HG03175 (cell line): ENCODE measurements at regions not wholly inside any gene's neighbourhood (a gene's known extent, or its start where the extent isn't known, plus 50 kb on each side); places are given as distances from the start of the nearest gene placed in this dataset.
"Not testable (repeated sequence)": the region's sequence is repeated elsewhere in the genome, so short reads cannot be mapped to it uniquely, and the experiment has no call there.

Experiments
- ATAC-seq: cut with Tn5 transposase; IDR thresholded peaks from one replicate; pipeline ENCODE4 v1.9.1; 2021; ENCODE audit warnings: mild to moderate bottlenecking, moderate library complexity; ENCODE audit not compliant: unreplicated experiment

DNA sequence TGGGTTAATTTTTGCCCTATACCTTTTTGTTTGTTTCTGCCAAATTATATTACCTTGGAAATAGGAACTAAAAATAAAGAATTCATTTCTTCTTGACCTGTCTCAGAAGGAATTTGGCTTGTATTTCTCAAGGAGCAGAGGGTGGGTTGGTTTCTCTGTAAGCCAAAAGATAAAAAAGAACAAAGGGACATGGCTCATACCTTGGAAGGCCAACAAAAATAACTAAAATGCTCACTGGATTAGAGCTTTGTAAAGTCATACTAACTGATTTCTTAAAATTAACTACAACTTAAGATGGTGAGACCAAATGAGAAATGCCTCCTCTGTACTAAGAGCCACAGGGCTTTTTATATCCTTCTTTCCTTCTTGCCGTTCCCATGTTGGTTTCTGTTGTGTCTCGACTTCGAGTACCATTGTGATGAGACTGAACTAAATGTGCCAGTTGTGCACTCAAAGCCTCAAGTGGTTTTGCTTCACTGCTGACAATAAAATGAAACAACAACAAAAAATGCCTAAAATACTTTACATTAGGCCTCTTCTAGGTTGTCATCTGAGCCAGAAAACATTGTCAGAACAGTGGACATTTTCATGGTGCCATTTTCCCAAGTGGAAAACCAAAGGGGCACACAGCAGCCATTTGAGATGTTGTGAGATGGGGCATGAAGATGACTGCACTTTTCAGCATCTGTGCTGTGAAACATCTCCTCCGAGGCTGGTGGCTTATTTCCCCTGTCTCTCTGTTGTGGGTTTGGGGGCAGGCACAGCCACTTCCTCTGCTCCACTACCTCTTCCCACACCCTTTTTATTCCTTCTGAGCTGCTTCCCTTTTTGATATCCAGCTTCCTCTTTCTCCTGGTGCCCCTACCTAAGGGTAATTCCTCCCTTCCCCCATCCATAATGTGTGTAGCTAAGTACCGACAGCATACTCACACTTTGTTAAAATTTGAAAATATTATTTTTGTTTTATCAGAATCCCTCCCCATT is 51.8 kb upstream of the AGR3 start:
- ATAC-seq = no peak

DNA sequence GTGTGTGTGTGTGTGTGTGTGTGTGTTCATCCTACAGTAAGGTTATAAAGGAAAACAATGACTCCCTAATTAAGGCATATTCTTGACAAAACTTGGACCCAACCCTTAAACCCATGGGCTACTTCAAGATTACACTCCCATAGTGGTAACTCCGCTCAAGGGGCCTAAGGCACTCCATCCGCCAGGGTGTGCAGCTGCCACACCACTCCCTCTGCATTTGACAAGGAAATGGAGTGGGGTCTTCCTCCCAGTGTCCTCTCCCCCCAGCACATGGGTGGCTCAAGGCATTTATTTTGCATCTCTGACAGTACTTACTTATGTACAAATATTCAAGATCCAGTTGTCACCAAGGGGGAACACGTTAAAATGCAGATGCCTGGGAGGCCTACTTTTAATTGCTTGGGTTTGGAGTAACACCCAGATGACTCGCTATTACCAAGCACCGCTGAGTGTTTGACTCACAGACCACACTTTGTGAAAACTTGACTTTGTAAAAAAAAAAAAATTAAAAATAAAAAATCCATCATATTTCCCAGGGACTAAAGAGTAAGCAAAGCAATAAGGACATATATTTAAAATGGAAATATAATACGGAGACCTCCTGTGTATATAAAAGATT is 53.0 kb upstream of the AGR3 start:
- no peak for ATAC-seq

DNA sequence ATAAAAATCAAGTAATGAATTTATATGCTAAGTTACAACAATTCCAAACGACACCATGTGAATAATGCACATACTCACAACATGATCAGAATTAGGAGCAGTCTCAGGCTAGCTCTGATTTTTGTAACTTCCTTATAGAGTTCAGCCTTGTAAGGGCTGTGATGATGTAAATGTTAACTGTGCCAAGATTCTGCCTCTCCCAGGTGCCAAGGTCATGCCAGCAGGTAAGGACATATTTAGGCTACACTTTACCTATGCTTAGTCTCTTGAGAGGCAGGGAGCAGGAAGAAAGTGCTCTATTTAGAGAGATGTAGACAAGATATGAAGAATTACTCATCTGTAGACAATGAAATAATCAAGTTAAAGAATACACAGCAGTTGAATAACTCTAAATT is 53.6 kb upstream of the AGR3 start:
- no peak for ATAC-seq

DNA sequence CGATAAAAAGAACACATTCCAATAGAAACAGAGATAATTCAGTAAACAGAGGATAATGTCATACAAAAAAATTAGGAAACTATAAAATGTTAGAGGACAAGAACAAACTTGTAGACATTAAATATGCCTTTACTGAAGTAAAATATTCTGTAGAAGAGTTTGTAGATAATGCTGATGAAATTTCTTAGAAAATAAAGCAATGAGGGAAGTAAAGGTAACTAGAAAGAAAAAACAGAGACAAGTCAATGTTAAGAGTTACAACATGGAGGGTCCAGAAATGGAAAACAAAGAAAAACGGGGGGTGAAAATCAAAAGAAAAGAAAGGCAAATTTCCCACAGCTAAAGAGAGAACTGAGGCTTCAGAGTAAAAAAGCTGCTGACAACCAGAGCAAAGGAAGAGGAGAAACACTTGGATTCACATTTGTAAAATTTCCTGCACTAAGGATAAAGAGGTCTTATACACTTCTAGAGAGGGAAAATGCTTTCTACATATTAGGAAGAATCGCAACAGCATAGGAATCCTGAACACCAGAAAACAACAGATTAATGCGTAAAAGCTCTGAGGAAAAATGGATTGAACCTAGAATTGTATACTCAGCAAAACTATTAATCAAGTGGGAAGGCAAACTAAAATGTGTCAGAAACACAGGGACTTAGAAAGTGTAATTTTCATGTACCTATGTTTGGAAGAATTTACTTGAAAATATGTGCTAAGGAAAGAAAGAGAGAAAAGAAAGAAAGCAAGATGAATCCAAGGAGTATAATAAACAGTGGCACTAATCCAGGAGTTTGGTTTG is 55.0 kb upstream of the AGR3 start:
- ATAC-seq = no peak

DNA sequence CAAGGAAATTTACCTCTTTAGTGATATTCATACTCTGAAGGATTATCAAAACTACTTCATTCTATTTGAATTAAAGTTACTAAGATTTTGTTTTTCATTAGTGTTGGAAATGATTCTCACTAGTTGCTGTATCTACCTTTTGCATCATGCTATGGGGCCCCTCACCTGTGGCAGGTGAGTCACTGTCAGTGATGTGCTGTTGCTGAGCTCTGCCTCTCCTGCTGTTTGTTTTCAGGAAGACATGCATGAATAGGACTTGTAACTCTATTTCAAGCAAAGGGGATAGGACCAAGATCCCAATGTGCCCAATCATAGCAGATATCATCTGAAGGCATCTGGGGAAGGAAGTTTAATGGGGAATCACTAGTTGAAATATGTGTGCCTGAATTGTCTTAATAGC is 57.4 kb upstream of the AGR3 start:
- ATAC-seq = no peak

DNA sequence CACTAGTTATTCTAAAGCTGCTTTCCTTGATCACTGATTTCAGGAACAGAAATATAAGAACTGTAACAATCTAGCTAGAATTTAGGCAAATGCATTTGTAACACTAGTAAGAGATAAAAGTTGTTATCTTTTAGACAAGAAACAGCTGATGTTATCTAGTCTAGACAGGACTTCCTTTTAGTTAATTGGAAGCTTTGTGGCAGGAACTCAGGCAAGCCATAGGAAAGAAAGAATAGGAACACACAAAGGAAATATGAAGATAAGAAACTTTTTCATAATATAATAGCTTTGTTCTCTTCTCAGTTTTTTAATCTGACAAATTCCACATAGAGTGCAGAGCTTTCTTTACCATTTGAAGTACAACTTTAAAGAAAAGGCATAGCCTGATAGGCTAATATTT is 59.0 kb upstream of the AGR3 start:
- no peak for ATAC-seq

DNA sequence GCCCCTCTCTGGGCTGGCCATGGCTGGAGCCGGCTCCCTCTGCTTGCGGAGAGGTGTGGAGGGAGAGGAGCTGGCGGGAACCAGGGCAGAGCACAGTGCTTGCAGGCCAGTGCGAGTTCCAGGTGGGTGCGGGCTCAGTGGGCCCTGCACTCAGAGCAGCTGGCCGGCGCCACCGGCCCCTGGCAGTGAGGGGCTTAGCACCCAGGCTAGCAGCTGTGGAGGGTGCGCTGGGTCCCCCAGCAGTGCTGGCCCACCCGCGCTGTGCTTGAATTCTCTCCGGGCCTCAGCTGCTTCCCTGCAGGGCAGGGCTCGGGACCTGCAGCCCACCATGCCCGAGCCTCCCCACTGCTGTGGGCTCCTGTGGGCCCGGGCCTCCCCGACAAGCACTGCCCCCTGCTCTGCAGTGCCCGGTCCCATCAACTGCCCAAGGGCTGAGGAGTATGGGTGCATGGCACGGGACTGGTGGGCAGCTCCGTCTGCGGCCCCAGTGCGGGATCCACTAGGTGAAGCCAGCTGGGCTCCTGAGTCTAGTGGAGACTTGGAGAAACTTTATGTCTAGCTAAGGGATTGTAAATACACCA is 61.2 kb upstream of the AGR3 start:
- ATAC-seq = no peak

DNA sequence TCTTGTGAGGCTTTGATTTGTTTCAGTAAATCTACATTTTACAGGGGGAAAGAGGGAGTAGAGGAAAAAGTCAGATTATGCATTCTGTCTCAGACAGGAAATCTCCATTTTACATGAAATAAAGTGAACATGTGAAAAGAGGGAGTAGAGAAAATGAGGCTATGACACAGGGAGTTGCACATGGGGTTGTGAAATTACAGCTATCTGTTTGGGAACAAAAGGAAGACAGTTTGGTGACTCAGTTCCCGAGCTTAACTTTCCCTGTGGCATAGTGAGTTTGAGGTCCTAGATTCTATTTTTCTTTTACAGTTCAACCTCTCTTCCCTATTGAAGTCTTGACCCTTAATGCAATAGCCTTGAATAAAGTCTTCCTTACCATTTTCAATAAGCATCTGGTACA is 63.2 kb upstream of the AGR3 start:
- ATAC-seq = no peak

DNA sequence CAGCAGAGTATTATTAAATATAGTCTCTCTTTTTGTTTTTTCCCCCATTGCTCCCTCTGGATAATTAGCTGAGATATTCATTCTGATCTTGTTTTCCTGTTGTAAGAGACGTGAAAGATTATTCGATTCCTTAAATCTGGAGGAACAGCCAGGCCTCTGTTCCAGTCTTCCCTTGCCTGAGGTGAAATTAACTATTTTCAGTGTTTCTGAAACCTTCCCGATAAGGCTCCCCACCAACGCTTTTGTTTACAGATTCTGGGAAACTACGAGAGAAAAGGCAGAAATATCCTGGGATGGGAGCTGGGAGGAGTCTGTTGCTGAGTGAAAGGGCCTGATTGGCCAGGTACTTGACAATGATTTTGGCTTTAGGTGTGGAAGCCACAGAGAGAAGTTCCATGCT is 63.6 kb upstream of the AGR3 start:
- ATAC-seq = no peak

DNA sequence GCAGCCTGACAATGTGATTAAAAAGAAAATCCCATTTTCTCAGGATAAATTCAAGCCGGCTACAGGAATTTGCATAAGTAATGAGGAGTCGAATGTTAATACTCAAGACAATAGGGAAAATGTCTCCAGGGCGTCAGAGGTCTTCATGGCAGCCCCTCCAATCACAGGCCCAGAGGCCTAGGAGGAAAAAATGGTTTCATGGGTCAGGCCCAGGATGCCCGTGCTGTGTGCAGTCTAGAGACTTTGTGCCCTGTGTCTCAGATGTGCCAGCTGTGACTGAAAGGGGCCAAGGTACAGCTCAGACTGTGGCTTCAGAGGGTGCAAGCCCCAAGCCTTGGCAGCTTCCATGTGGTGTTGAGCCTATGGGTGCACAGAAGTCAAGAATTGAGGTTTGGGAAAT is 66.3 kb upstream of the AGR3 start:
- not testable (repeated sequence) for ATAC-seq

DNA sequence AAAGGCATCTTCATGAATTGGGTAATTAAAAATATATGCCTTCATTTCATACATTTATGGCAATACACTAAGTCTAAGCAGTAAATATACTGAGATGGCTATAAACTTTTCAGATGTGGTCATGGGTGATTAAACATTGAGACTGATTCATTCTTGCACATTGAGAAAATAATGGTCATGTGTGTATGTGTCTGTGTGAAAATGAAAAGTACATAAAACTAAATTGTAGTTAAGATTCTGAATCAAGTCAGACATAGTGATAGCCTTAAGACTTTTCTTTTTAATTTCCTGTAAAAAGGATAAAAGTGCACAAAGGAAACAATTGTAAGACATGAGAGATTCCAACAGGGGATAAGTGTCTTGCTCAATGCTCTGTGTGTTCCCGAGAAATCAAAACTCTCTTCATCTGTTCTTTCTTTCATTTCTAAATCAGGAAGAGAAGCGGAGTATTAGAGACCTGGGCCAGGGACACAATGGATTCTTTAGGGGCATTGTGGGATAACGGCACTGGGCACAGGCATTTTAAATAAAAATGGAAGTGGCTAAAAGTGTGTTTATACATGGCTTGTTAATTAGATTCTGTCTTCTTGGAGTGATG is 69.8 kb upstream of the AGR3 start:
- no peak for ATAC-seq

DNA sequence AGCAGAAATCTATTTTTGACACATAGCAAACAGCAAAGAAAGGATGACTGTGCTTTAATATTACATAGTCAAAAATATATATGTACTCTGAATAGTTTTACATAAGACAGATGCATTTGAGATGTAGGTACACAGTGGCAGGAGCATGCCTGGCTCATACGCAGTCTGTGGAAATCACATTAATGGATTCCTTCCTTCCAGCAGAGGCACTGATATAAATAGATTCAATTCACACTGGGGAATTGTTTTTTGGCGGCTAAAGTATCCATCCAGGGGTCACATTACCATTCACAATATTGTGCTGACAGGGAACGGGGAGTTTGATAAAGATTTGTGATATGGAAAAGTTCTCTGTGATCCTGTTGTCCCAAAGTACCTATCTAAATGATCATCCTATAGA is 72.5 kb upstream of the AGR3 start:
- ATAC-seq = no peak

DNA sequence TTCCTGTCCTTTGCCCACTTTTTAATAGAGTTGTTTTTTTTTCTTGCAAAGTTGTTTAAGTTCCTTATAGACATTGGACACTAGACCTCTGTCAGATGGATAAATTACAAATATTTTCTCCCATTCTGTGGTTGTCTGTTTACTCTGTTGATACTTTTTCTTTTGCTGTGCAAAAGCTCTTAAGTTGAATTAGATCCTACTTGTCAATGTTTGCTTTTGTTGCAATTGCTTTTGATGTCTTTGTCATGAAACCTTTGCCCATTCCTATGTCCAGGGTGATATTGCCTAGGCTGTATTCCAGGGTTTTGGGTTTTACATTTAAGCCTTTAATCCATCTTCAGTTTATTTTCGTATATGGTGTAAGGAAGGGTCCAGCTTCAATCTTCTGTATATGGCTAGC is 76.9 kb upstream of the AGR3 start:
- ATAC-seq = no peak

DNA sequence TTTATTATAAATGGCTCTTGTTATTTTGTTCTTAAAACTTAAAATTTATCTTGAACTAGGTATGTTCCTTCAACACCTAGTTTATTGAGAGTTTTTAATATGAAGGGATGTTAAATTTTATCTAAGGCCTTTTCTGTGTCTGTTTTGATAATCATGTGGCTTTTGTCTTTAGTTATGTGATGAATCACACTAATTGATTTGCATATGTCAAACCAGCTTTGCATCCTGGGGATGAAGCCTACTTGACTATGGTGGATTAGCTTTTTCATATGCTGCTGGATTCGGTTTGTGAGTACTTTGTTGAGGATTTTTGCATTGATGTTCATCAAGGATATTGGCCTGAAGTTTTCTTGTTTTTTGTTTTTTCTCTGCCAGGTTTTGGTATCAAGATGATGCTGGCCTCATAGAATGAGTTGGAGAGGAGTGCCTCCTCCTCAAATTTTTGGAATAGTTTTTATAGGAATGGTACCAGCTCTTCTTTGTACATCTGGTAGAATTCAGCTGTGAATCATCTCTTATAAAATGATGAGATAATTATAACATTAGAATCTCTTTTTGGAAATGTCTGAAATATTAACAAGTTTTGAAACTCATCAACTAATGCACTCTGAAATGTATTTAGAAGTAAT is 78.7 kb upstream of the AGR3 start:
- ATAC-seq = no peak

DNA sequence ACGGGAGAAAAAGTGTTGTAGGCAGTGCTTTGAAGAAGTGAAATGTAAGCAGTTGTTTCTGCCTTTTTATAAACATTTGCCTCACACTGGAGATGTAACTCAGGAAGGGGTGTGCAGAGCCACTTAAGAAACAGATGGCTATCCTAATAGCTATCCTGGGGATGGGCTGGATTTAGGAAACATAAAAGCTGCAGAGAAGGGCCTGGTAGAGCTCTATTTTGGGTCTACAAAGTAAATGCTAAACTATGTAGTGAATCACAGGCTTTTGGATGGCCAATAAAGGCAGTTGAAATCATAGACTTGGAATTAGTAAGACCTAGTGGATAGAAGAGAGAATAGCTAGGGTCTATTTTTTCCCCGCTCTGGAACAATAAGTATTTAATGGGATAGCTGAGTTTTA is 79.9 kb upstream of the AGR3 start:
- ATAC-seq = no peak

DNA sequence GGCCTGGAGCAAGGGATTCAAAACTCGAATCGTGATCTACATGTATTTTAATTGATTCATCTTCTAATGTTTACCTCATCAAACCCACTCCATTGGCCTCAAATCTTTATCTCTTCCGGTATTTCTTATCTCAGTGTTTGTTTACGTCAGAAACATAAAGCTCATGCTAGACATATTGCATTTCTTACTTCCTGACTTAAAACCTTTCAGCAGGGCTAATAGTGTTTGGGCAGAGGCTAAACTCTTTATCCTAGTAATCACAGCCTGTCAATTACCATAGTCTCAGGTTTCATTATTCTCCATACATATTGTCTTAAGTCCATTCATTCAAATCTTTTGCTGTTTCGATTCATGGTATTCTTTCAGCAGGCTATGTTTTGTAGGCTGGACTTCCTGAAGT is 81.3 kb upstream of the AGR3 start:
- ATAC-seq = no peak

DNA sequence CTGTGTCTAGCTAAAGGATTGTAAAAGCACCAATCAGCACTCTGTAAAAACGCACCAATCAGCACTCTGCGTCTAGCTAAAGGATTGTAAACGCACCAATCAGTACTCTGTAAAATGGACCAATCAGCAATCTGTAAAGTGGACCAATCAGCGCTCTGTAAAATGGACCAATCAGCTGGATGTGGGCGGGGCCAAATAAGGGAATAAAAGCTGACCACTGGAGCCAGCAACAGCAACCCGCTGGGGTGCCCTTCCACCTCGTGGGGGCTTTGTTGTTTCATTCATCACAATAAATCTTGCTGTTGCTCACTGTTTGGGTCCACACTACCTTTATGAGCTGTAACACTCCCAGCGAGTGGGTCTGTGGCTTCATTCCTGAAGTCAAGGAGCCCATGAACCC is 83.9 kb upstream of the AGR3 start:
- not testable (repeated sequence) for ATAC-seq

DNA sequence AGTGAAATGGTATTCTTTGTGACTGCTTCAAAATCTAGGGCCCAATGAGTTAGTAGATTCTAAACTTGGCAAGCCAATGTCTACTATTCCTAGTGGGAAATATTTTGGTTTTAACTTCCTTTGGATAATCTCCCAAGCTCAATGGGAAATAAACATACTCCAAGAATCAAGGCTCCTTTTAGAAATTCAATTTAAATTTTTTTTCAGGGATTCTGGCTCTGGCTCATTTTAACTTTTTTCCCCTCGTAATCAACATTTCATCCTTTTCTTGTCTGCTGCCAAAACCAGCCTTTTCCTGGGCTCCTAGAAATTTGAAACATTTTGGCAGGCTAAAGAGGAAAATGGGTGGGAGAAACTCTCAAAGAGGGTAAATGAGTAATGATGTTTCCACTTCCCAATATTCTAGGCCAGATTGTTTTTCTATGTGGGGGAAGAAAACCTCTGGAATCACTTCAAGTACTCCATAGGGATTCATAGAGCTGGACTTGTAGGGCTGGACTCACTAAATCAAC is 85.6 kb upstream of the AGR3 start:
- ATAC-seq = no peak

DNA sequence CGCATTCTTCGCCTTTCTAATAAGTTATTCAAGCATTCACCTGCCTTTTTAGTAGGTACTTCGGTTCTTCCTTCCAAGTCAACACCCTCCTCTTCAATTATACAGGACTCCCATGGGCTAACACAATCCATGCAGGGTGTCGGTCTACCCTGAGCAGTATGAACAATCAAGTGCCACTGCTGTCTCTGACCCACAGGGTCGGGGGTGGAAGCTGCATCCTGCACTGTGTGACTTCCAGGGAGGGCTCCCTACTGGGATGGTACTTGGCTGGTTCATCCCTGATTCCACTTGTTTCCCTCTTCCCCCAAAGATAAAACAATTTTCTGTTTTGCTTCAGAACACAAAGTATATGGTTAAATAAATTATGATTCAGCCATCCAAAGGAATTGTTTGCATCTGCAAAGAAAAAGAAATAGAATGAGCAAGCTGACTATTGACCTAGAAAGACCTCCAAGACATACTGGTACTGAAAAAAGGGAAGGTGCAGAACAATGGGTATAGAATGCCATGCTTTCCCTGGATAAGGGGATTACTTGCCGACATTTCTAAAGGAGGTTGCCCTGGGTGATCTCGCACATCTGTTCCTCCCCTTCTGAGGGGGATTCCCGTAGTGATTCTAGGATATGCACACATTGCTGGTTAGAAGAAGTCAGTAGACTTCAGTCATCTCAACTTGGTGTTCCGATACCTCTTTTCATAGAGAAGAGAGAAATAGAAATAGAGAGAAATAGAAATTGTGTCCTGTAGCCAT is 89.1 kb upstream of the AGR3 start:
- no peak for ATAC-seq

DNA sequence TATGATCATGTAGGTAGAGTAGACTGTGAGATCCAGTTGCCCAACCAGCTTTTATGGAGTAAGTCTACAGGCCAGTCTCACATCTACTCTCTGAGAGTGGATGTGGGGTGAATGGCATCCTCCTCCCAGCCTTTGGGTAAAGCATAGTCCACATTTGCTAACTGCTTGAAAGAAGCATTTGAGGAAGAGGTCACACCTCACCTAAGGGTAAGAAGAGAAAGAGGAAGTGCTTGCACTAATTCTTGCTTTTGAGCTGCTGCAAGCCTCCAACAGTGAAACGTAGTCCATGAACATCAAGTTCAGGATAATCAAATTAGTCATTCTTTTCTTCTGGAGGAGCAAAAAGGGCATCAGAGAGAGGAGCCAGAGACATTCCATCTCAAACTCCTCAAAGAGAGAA is 93.9 kb upstream of the AGR3 start:
- peak; percentile 85 for ATAC-seq
